HG02763 (cell line): ENCODE measurements at regions not wholly inside any gene's neighbourhood (a gene's known extent, or its start where the extent isn't known, plus 50 kb on each side); places are given as distances from the start of the nearest gene placed in this dataset.

Experiments
- ATAC-seq: cut with Tn5 transposase; IDR thresholded peaks from one replicate; pipeline ENCODE4 v1.9.1; 2021; ENCODE audit warnings: mild to moderate bottlenecking, moderate library complexity; ENCODE audit not compliant: unreplicated experiment

- ATAC-seq = no peak
Observed at GRCh38 chr3:81931265-81932251, 170.1 kb upstream of the GBE1 start.

- ATAC-seq = no peak
Observed at GRCh38 chr3:81929697-81930096, 168.3 kb upstream of the GBE1 start.

GRCh38 chr3:81927811-81928210 is 166.4 kb upstream of the GBE1 start:
- ATAC-seq = no peak

- no peak for ATAC-seq
Observed at GRCh38 chr3:81925385-81925784, 163.9 kb upstream of the GBE1 start.

GRCh38 chr3:81923038-81923437 is 161.6 kb upstream of the GBE1 start:
- no peak for ATAC-seq

- no peak for ATAC-seq
Observed at GRCh38 chr3:81922404-81922803, 161.0 kb upstream of the GBE1 start.

GRCh38 chr3:81920816-81921215 is 159.4 kb upstream of the GBE1 start:
- ATAC-seq = no peak

GRCh38 chr3:81916890-81917289 is 155.4 kb upstream of the GBE1 start:
- ATAC-seq = no peak

- ATAC-seq = no peak
Observed at GRCh38 chr3:81913886-81914663, 152.6 kb upstream of the GBE1 start.

- ATAC-seq = no peak
Observed at GRCh38 chr3:81911221-81911620, 149.8 kb upstream of the GBE1 start.

- ATAC-seq = peak; percentile 83
Observed at GRCh38 chr3:81910244-81910852, 148.9 kb upstream of the GBE1 start.

GRCh38 chr3:81909796-81910195 is 148.4 kb upstream of the GBE1 start:
- no peak for ATAC-seq

- ATAC-seq = no peak
Observed at GRCh38 chr3:81908561-81908960, 147.1 kb upstream of the GBE1 start.

- ATAC-seq = no peak
Observed at GRCh38 chr3:81898336-81898735, 136.9 kb upstream of the GBE1 start.

- ATAC-seq = no peak
Observed at GRCh38 chr3:81894598-81894997, 133.2 kb upstream of the GBE1 start.

GRCh38 chr3:81891055-81891895 is 129.8 kb upstream of the GBE1 start:
- no peak for ATAC-seq

GRCh38 chr3:81888914-81889557 is 127.6 kb upstream of the GBE1 start:
- ATAC-seq = no peak

GRCh38 chr3:81887448-81887847 is 126.0 kb upstream of the GBE1 start:
- ATAC-seq = no peak

GRCh38 chr3:81886081-81886480 is 124.6 kb upstream of the GBE1 start:
- ATAC-seq = no peak

- ATAC-seq = no peak
Observed at GRCh38 chr3:81884791-81885190, 123.3 kb upstream of the GBE1 start.
